H9 (cell line): ENCODE measurements at regions not wholly inside any gene's neighbourhood (a gene's known extent, or its start where the extent isn't known, plus 50 kb on each side); places are given as distances from the start of the nearest gene placed in this dataset.

Experiments used
- DNase-seq: peaks from one replicate; pipeline ENCODE4 v3.0.0-alpha.2; 2017
- H2AFZ ChIP-seq: one replicate; pipeline ENCODE4 v1.6.1; 2013; ENCODE audit warnings: mild to moderate bottlenecking, low read length, control low read depth, moderate library complexity
- H2AK5ac ChIP-seq: 2 replicates; pipeline ENCODE4 v1.6.1; 2013; ENCODE audit warnings: low read length, control low read depth, mixed read lengths; ENCODE audit not compliant: insufficient read length
- H2BK120ac ChIP-seq: one replicate; pipeline ENCODE4 v1.6.1; 2013; ENCODE audit warnings: low read depth, mild to moderate bottlenecking, low read length, control low read depth, inconsistent platforms; ENCODE audit not compliant: poor library complexity, severe bottlenecking
- H2BK12ac ChIP-seq: 2 replicates; pipeline ENCODE4 v1.6.1; 2013; ENCODE audit warnings: low read length, control low read depth, mixed read lengths, low read depth; ENCODE audit not compliant: insufficient read length
- H2BK15ac ChIP-seq: 2 replicates; pipeline ENCODE4 v1.6.1; 2013; ENCODE audit warnings: low read depth, low read length, control low read depth
- H2BK20ac ChIP-seq: one replicate; pipeline ENCODE4 v1.6.1; 2013; ENCODE audit warnings: low read depth, mild to moderate bottlenecking, low read length, control low read depth, inconsistent platforms; ENCODE audit not compliant: poor library complexity, severe bottlenecking
- H2BK5ac ChIP-seq: 2 replicates; pipeline ENCODE4 v1.6.1; 2013; ENCODE audit warnings: low read length, control low read depth, mixed read lengths; ENCODE audit not compliant: insufficient read length
- H3K14ac ChIP-seq: 2 replicates; pipeline ENCODE4 v1.6.1; 2013; ENCODE audit warnings: low read length, control low read depth; ENCODE audit not compliant: insufficient read depth
- H3K18ac ChIP-seq: 2 replicates; pipeline ENCODE4 v1.6.1; 2013; ENCODE audit warnings: low read depth, mild to moderate bottlenecking, mixed read lengths, low read length, control low read depth; ENCODE audit not compliant: insufficient read length
- H3K23ac ChIP-seq: 2 replicates; pipeline ENCODE4 v1.6.1; 2013; ENCODE audit warnings: low read length, control low read depth, mixed read lengths, low read depth; ENCODE audit not compliant: insufficient read length
- H3K23me2 ChIP-seq: 2 replicates; pipeline ENCODE4 v1.6.1; 2013; ENCODE audit warnings: low read depth, mild to moderate bottlenecking, mixed read lengths, low read length, control low read depth; ENCODE audit not compliant: insufficient read length, poor library complexity, severe bottlenecking
- H3K27ac ChIP-seq: 2 replicates; pipeline ENCODE4 v1.5.1; 2013; ENCODE audit warnings: low read length, control low read depth, mixed read lengths, low read depth; ENCODE audit not compliant: insufficient read length
- H3K27me3 ChIP-seq: 2 replicates; pipeline ENCODE4 v1.6.1; 2013; ENCODE audit warnings: low read length, control low read depth, inconsistent platforms; ENCODE audit not compliant: insufficient read depth
- H3K4ac ChIP-seq: 2 replicates; pipeline ENCODE4 v1.6.1; 2013; ENCODE audit warnings: low read depth, mild to moderate bottlenecking, control low read depth, inconsistent platforms, low read length, moderate library complexity
- H3K4me1 ChIP-seq: 2 replicates; pipeline ENCODE4 v1.6.1; 2013; ENCODE audit warnings: low read length, control low read depth, inconsistent platforms; ENCODE audit not compliant: insufficient read depth
- H3K4me2 ChIP-seq: 2 replicates; pipeline ENCODE4 v1.6.1; 2013; ENCODE audit warnings: low read length, control low read depth, mixed read lengths; ENCODE audit not compliant: insufficient read length, insufficient read depth
- H3K56ac ChIP-seq: 2 replicates; pipeline ENCODE4 v1.6.1; 2013; ENCODE audit warnings: low read depth, mild to moderate bottlenecking, mixed read lengths, low read length, control low read depth; ENCODE audit not compliant: insufficient read length
- H3K79me1 ChIP-seq: 2 replicates; pipeline ENCODE4 v1.6.1; 2013; ENCODE audit warnings: low read depth, mild to moderate bottlenecking, moderate library complexity, low read length, control low read depth, inconsistent platforms; ENCODE audit not compliant: insufficient read depth, poor library complexity, severe bottlenecking
- H3K79me2 ChIP-seq: 2 replicates; pipeline ENCODE4 v1.6.1; 2013; ENCODE audit warnings: low read length, control low read depth, inconsistent platforms; ENCODE audit not compliant: insufficient read depth
- H3K9ac ChIP-seq: 2 replicates; pipeline ENCODE4 v1.6.1; 2013; ENCODE audit warnings: low read length, control low read depth, mixed read lengths; ENCODE audit not compliant: insufficient read length; ENCODE audit errors: extremely low read depth
- H3K9me3 ChIP-seq: one replicate; pipeline ENCODE4 v1.6.1; 2013; ENCODE audit warnings: low read depth, low read length, inconsistent platforms; ENCODE audit not compliant: control insufficient read depth
- H3T11ph ChIP-seq: one replicate; pipeline ENCODE4 v1.6.1; 2013; ENCODE audit warnings: mild to moderate bottlenecking, low read length, control low read depth, inconsistent platforms
- H4K20me1 ChIP-seq: one replicate; pipeline ENCODE4 v1.6.1; 2013; ENCODE audit not compliant: control insufficient read depth, insufficient read length, insufficient read depth
- H4K5ac ChIP-seq: 2 replicates; pipeline ENCODE4 v1.6.1; 2013; ENCODE audit warnings: low read depth, mild to moderate bottlenecking, mixed read lengths, low read length, control low read depth; ENCODE audit not compliant: insufficient read length
- H4K8ac ChIP-seq: replicated peaks from 2 replicates; pipeline ENCODE4 v1.6.1; 2013; ENCODE audit warnings: low read length, control low read depth, mixed read lengths, low read depth; ENCODE audit not compliant: insufficient read length
- H4K91ac ChIP-seq: 2 replicates; pipeline ENCODE4 v1.6.1; 2013; ENCODE audit warnings: low read depth, mild to moderate bottlenecking, moderate library complexity, mixed read lengths, low read length, control low read depth; ENCODE audit not compliant: insufficient read length
- H3K27ac Mint-ChIP-seq, 3 experiments: 2 replicates in 2 of 3; 3 replicates in 1 of 3; pipeline ENCODE4 v1.8.0; 2020 to 2021; ENCODE audit warnings: mixed read lengths in 3 of 3, mild to moderate bottlenecking in 1 of 3, moderate library complexity in 1 of 3
- H3K27me3 Mint-ChIP-seq: 2 replicates; pipeline ENCODE4 v1.8.0; 2021; ENCODE audit warnings: low read depth, mild to moderate bottlenecking, moderate library complexity, mixed read lengths
- H3K36me3 Mint-ChIP-seq, 3 experiments: 2 replicates in 2 of 3; 3 replicates in 1 of 3; pipeline ENCODE4 v1.8.0; 2020 to 2021; ENCODE audit warnings: low read depth in 3 of 3, mixed read lengths in 3 of 3; ENCODE audit not compliant: insufficient read depth in 1 of 3
- H3K4me1 Mint-ChIP-seq, 2 experiments: 2 replicates each; pipeline ENCODE4 v1.8.0; 2020; ENCODE audit warnings: mixed read lengths in 2 of 2
- H3K4me3 Mint-ChIP-seq, 2 experiments: 2 replicates in 1 of 2; 3 replicates in 1 of 2; pipeline ENCODE4 v1.8.0; 2020 to 2021; ENCODE audit warnings: mild to moderate bottlenecking in 2 of 2, mixed read lengths in 2 of 2, moderate library complexity in 1 of 2
- H3K9me3 Mint-ChIP-seq, 2 experiments: 2 replicates in 1 of 2; 3 replicates in 1 of 2; pipeline ENCODE4 v1.8.0; 2020; ENCODE audit warnings: mild to moderate bottlenecking in 2 of 2, mixed read lengths in 2 of 2, moderate library complexity in 1 of 2
- CTCF ChIP-seq: fragments of 200-600 bp; sonication (generic); conservative IDR thresholded peaks from 3 replicates; pipeline ENCODE4 v1.8.0; 2021; ENCODE audit warnings: antibody characterized with exemption, mild to moderate bottlenecking
- WGBS: extraction: QIAGEN DNeasy Blood & Tissue Kit; methylation state at CpG from one replicate; pipeline ENCODE4 v1.1.7; 2013; ENCODE audit warnings: missing lambda C conversion rate, low lambda C conversion rate, mixed read lengths; ENCODE audit not compliant: insufficient read length; ENCODE audit errors: extremely low coverage; 5-methylcytosine and 5-hydroxymethylcytosine counted together

- no peak overlapping the region for H2AFZ ChIP-seq
- H2BK5ac ChIP-seq = no peak overlapping the region
- no peak overlapping the region for H4K91ac ChIP-seq
- H3K14ac ChIP-seq = no peak overlapping the region
- no peaks in the 10 kb centered on the region for H3K4me1 ChIP-seq
- no peak for DNase-seq
- H2BK20ac ChIP-seq = no peak overlapping the region
- no peak overlapping the region for H4K8ac ChIP-seq
- no peaks in the 10 kb centered on the region for H3K27me3 ChIP-seq
- no peak overlapping the region for H3K23ac ChIP-seq
- H3K4me3 Mint-ChIP-seq = no peak overlapping the region
- H3K27ac ChIP-seq = no peak overlapping the region
- no peak overlapping the region for H3K4ac ChIP-seq
- H3K79me2 ChIP-seq = no peaks in the 10 kb centered on the region
- no peaks in the 10 kb centered on the region for H3K9me3 ChIP-seq
- H2BK12ac ChIP-seq = no peak overlapping the region
- no peaks in the 10 kb centered on the region; a peak in 2 of 5 replicates for H3K9me3 Mint-ChIP-seq
- no peak overlapping the region for H3T11ph ChIP-seq
- H3K4me2 ChIP-seq = no peak overlapping the region
- no peaks in the 10 kb centered on the region for H3K23me2 ChIP-seq
- no peak overlapping the region for H3K56ac ChIP-seq
- no peaks in the 10 kb centered on the region for H3K4me1 Mint-ChIP-seq
- H3K9ac ChIP-seq = no peak overlapping the region
- H4K20me1 ChIP-seq = no peaks in the 10 kb centered on the region
- H2BK120ac ChIP-seq = no peak overlapping the region
- peaks cover 5% of the 10 kb centered on the region for H3K27me3 Mint-ChIP-seq
- no peak overlapping the region for H2AK5ac ChIP-seq
- no peak overlapping the region for H3K27ac Mint-ChIP-seq
- no peak overlapping the region for H3K18ac ChIP-seq
- H3K36me3 Mint-ChIP-seq = no peaks in the 10 kb centered on the region; a peak in 1 of 7 replicates
- H2BK15ac ChIP-seq = no peak overlapping the region
- no peaks in the 10 kb centered on the region for H3K79me1 ChIP-seq
- no peak overlapping the region for H4K5ac ChIP-seq
- no CpG with 5 or more reads among the region's 3 CpGs for WGBS
- TF ChIP-seq CTCF = no peak
Measured at GRCh38 chr10:84005403-84005802, 133.9 kb upstream of the GHITM start.
